IMR-90 (cell line): ENCODE measurements at regions not wholly inside any gene's neighbourhood (a gene's known extent, or its start where the extent isn't known, plus 50 kb on each side); places are given as distances from the start of the nearest gene placed in this dataset.

Experiments used
- ATAC-seq: fragments of 200-7000 bp; cut with Tn5 transposase; 2 replicates; pipeline ENCODE4 v1.9.1; 2020; ENCODE audit warnings: low read depth, mild to moderate bottlenecking, moderate library complexity
- BruUV-seq: library from RNA; stranded (reverse); fragments of 400-500 nt; replicated peaks from 2 replicates; lab custom pipeline; 2021; lab: Mats Ljungman, UMichigan
- CTCF ChIA-PET: fragments of 300-600 bp; formaldehyde crosslinking; extraction: SDS; loops from one replicate; lab custom pipeline; 2021; ENCODE audit warnings: antibody characterized with exemption; lab: Yijun Ruan, JAX
- POLR2A ChIA-PET: fragments of 300-600 bp; sonication (Branson Sonifier 250); formaldehyde crosslinking; loops from one replicate; lab custom pipeline; 2022; ENCODE audit warnings: antibody characterized with exemption; ENCODE audit not compliant: unreplicated experiment; lab: Charles Lee
- DNase-seq: peaks from one replicate; pipeline ENCODE4 v3.0.0; 2013
- H2AFZ ChIP-seq: replicated peaks from 2 replicates; pipeline ENCODE3; 2013; ENCODE audit warnings: low read length, mild to moderate bottlenecking; ENCODE audit not compliant: poor library complexity
- H2AK5ac ChIP-seq: 2 replicates; pipeline ENCODE4 v1.6.1; 2013; ENCODE audit warnings: low read depth, low read length, inconsistent platforms
- H2AK9ac ChIP-seq: replicated peaks from 2 replicates; pipeline ENCODE3; 2013; ENCODE audit warnings: mild to moderate bottlenecking, low read depth, low read length, moderate library complexity; ENCODE audit not compliant: poor library complexity
- H2BK120ac ChIP-seq: 2 replicates; pipeline ENCODE4 v1.6.1; 2013; ENCODE audit warnings: low read depth, low read length, inconsistent platforms
- H2BK15ac ChIP-seq: 3 replicates; pipeline ENCODE4 v1.6.1; 2013; ENCODE audit warnings: low read depth, low read length, inconsistent platforms
- H2BK20ac ChIP-seq: 2 replicates; pipeline ENCODE4 v1.6.1; 2013; ENCODE audit warnings: low read depth, mild to moderate bottlenecking, inconsistent platforms, low read length, moderate library complexity
- H2BK5ac ChIP-seq: 2 replicates; pipeline ENCODE4 v1.6.1; 2013; ENCODE audit warnings: mild to moderate bottlenecking, low read depth, low read length, inconsistent platforms; ENCODE audit not compliant: poor library complexity, severe bottlenecking
- H3K14ac ChIP-seq: replicated peaks from 2 replicates; pipeline ENCODE4 v1.6.1; 2013; ENCODE audit warnings: low read depth, low read length, inconsistent platforms
- H3K18ac ChIP-seq: 2 replicates; pipeline ENCODE4 v1.6.1; 2013; ENCODE audit warnings: low read depth, low read length, control low read depth
- H3K23ac ChIP-seq: 2 replicates; pipeline ENCODE4 v1.6.1; 2013; ENCODE audit warnings: low read depth, low read length, inconsistent platforms
- H3K27ac ChIP-seq: 2 replicates; pipeline ENCODE4 v1.5.1; 2013; ENCODE audit warnings: mild to moderate bottlenecking, control low read depth, low read length; ENCODE audit not compliant: insufficient read depth
- H3K27me3 ChIP-seq: 2 replicates; pipeline ENCODE4 v1.6.1; 2013; ENCODE audit warnings: low read length; ENCODE audit not compliant: control insufficient read depth, insufficient read depth
- H3K36me3 ChIP-seq: 2 replicates; pipeline ENCODE4 v1.6.1; 2013; ENCODE audit warnings: low read length, mixed read lengths; ENCODE audit not compliant: control insufficient read depth, insufficient read depth
- H3K4ac ChIP-seq: 2 replicates; pipeline ENCODE4 v1.6.1; 2013; ENCODE audit warnings: low read depth, low read length, inconsistent platforms
- H3K4me1 ChIP-seq: 2 replicates; pipeline ENCODE4 v1.6.1; 2013; ENCODE audit warnings: low read length, mixed read lengths; ENCODE audit not compliant: control insufficient read depth, insufficient read depth
- H3K4me2 ChIP-seq: 2 replicates; pipeline ENCODE4 v1.6.1; 2013; ENCODE audit warnings: low read depth, mild to moderate bottlenecking, control low read depth, low read length, moderate library complexity
- H3K4me3 ChIP-seq: 2 replicates; pipeline ENCODE4 v1.5.1; 2013; ENCODE audit warnings: low read depth, mild to moderate bottlenecking, control low read depth, low read length, moderate library complexity; ENCODE audit not compliant: insufficient read depth
- H3K56ac ChIP-seq: 2 replicates; pipeline ENCODE4 v1.6.1; 2013; ENCODE audit warnings: low read length, inconsistent platforms; ENCODE audit not compliant: insufficient read depth; ENCODE audit errors: extremely low read depth
- H3K79me1 ChIP-seq, 2 experiments: 2 replicates each; pipeline ENCODE4 v1.6.1; 2013; ENCODE audit warnings: low read length in 2 of 2, inconsistent platforms in 1 of 2, low read depth in 1 of 2
- H3K9ac ChIP-seq: 2 replicates; pipeline ENCODE4 v1.6.1; 2013; ENCODE audit warnings: low read depth, low read length, control low read depth
- H3K9me1 ChIP-seq: 2 replicates; pipeline ENCODE4 v1.6.1; 2013; ENCODE audit warnings: low read length, inconsistent platforms; ENCODE audit not compliant: insufficient read depth
- H3K9me3 ChIP-seq: 2 replicates; pipeline ENCODE4 v1.6.1; 2013; ENCODE audit warnings: low read length; ENCODE audit not compliant: control insufficient read depth, insufficient read depth
- H4K20me1 ChIP-seq: 2 replicates; pipeline ENCODE4 v1.6.1; 2013; ENCODE audit warnings: low read length, inconsistent platforms; ENCODE audit not compliant: insufficient read depth
- H4K5ac ChIP-seq: 2 replicates; pipeline ENCODE4 v1.6.1; 2013; ENCODE audit warnings: mild to moderate bottlenecking, low read depth, low read length, control low read depth
- H4K8ac ChIP-seq, 2 experiments: 2 replicates each; pipeline ENCODE4 v1.6.1; 2013; ENCODE audit warnings: low read depth in 2 of 2, low read length in 2 of 2, control low read depth in 1 of 2, inconsistent platforms in 1 of 2
- H4K91ac ChIP-seq: 2 replicates; pipeline ENCODE4 v1.6.1; 2013; ENCODE audit warnings: low read depth, low read length, inconsistent platforms; ENCODE audit not compliant: insufficient read depth
- BHLHE40 ChIP-seq: fragments of 150-350 bp; IDR thresholded peaks from 2 replicates; pipeline ENCODE4 v1.6.1; 2016; ENCODE audit warnings: mild to moderate bottlenecking, low read depth, low read length
- CEBPB ChIP-seq: IDR thresholded peaks from 2 replicates; pipeline ENCODE4 v1.6.1; 2012; ENCODE audit warnings: low read depth, low read length, improper control_type of control experiment
- CHD1 ChIP-seq: IDR thresholded peaks from 2 replicates; pipeline ENCODE4 v1.6.1; 2012; ENCODE audit warnings: low read depth, low read length, improper control_type of control experiment
- CTCF ChIP-seq: conservative IDR thresholded peaks from 2 replicates; pipeline ENCODE4 v1.5.1; 2012; ENCODE audit warnings: mild to moderate bottlenecking, low read depth, low read length, improper control_type of control experiment
- ELK1 ChIP-seq: fragments of 150-350 bp; IDR thresholded peaks from 2 replicates; pipeline ENCODE4 v1.6.1; 2016; ENCODE audit warnings: low read depth, mild to moderate bottlenecking, low read length, moderate library complexity, borderline replicate concordance
- FOS ChIP-seq: fragments of 150-350 bp; IDR thresholded peaks from 2 replicates; pipeline ENCODE4 v1.6.1; 2016; ENCODE audit warnings: low read depth, low read length
- MAFK ChIP-seq: IDR thresholded peaks from 2 replicates; pipeline ENCODE4 v1.6.1; 2012; ENCODE audit warnings: low read depth, low read length, improper control_type of control experiment
- MAZ ChIP-seq: IDR thresholded peaks from 2 replicates; pipeline ENCODE4 v1.6.1; 2012; ENCODE audit warnings: low read depth, mild to moderate bottlenecking, low read length, improper control_type of control experiment, moderate library complexity, borderline replicate concordance
- MXI1 ChIP-seq: IDR thresholded peaks from 2 replicates; pipeline ENCODE4 v1.6.1; 2012; ENCODE audit warnings: low read depth, mild to moderate bottlenecking, low read length, moderate library complexity, borderline replicate concordance
- NFE2L2 ChIP-seq: fragments of 150-350 bp; IDR thresholded peaks from 2 replicates; pipeline ENCODE4 v1.6.1; 2016; ENCODE audit warnings: low read depth, mild to moderate bottlenecking, low read length
- POLR2A ChIP-seq: IDR thresholded peaks from 2 replicates; pipeline ENCODE4 v1.6.1; 2012; ENCODE audit warnings: mild to moderate bottlenecking, low read depth, low read length
- RAD21 ChIP-seq: IDR thresholded peaks from 2 replicates; pipeline ENCODE4 v1.6.1; 2012; ENCODE audit warnings: low read length, improper control_type of control experiment
- RCOR1 ChIP-seq: IDR thresholded peaks from 2 replicates; pipeline ENCODE4 v1.6.1; 2012; ENCODE audit warnings: mild to moderate bottlenecking, low read length, improper control_type of control experiment; ENCODE audit not compliant: insufficient replicate concordance
- RFX5 ChIP-seq: IDR thresholded peaks from 2 replicates; pipeline ENCODE4 v1.8.0; 2012; ENCODE audit warnings: low read depth, mild to moderate bottlenecking, low read length, moderate library complexity
- SMC3 ChIP-seq: fragments of 150-350 bp; IDR thresholded peaks from 2 replicates; pipeline ENCODE4 v1.6.1; 2016; ENCODE audit warnings: low read depth, mild to moderate bottlenecking, antibody characterized with exemption, low read length, moderate library complexity
- USF2 ChIP-seq: fragments of 150-350 bp; IDR thresholded peaks from 2 replicates; pipeline ENCODE4 v1.6.1; 2017; ENCODE audit warnings: mild to moderate bottlenecking, antibody characterized with exemption, low read length, low read depth
- WGBS, 2 experiments: methylation state at CpG; one replicate each; pipeline versions ENCODE4 v1.1.5 to v1.1.7; 2013; ENCODE audit warnings: missing lambda C conversion rate in 2 of 2; ENCODE audit not compliant: insufficient read length in 1 of 2; ENCODE audit errors: extremely low coverage in 2 of 2; 5-methylcytosine and 5-hydroxymethylcytosine counted together
- dilution Hi-C: fragments of 300-500 bp; cut with HindIII; formaldehyde crosslinking; loops from one replicate; pipeline ENCODE4 v1.14.3; 2018; ENCODE audit warnings: low sequenced_read_pairs; ENCODE audit not compliant: unreplicated experiment
- in situ Hi-C: fragments of 300-500 bp; cut with MboI; formaldehyde crosslinking; loops from 3 replicates; pipeline ENCODE4 v1.14.3; 2019; ENCODE audit warnings: low sequenced_read_pairs, inconsistent platforms, mixed read lengths
- intact Hi-C: fragments of 100-400 bp; cut with micrococcal nuclease; formaldehyde crosslinking; loops from 2 replicates; pipeline ENCODE4 v1.10.0; 2022

- TF ChIP-seq CTCF (no peak), RCOR1 (no peak), MAZ (no peak), ELK1 (no peak), NFE2L2 (no peak), SMC3 (no peak), CEBPB (no peak), CHD1 (no peak), USF2 (no peak), FOS (no peak), MXI1 (no peak), RAD21 (no peak), POLR2A (no peak), RFX5 (no peak), BHLHE40 (no peak), MAFK (no peak)
- H2AK5ac ChIP-seq: no peak overlapping the region
- H3K23ac ChIP-seq: no peak overlapping the region
- H3K4me1 ChIP-seq: no peaks in the 10 kb centered on the region
- no peaks in the 10 kb centered on the region for H3K27me3 ChIP-seq
- no peak for DNase-seq
- H2AFZ ChIP-seq: no peak overlapping the region
- WGBS, 2 experiments: no CpG with 5 or more reads among the region's 6 CpGs
- CTCF ChIA-PET: no interaction called here
- H3K18ac ChIP-seq: no peak overlapping the region
- intact Hi-C loops: no loop called here
- no peaks in the 10 kb centered on the region for H3K9me1 ChIP-seq
- no peak overlapping the region for H2AK9ac ChIP-seq
- no peak overlapping the region for H2BK5ac ChIP-seq
- no peaks in the 10 kb centered on the region for H3K36me3 ChIP-seq
- H3K4me2 ChIP-seq: no peak overlapping the region
- no peak overlapping the region for H4K91ac ChIP-seq
- no peak overlapping the region for H3K14ac ChIP-seq
- POLR2A ChIA-PET: interaction anchor here (0.5 kb wide), 1 partner anchor 339 kb away, joined by 3 read pairs; no protein-coding TSS in a partner anchor
- ATAC-seq: no peak
- no peak overlapping the region for H2BK20ac ChIP-seq
- H3K79me1 ChIP-seq: no peaks in the 10 kb centered on the region
- no peak overlapping the region for H3K9ac ChIP-seq
- no peak overlapping the region for H3K27ac ChIP-seq
- dilution Hi-C loops: no loop called here
- no peak overlapping the region for H4K5ac ChIP-seq
- H3K4me3 ChIP-seq: no peak overlapping the region
- H4K8ac ChIP-seq: no peak overlapping the region
- no peak overlapping the region for H3K4ac ChIP-seq
- H3K9me3 ChIP-seq: peaks cover 40% of the 10 kb centered on the region
- no TSS peak for BruUV-seq
- in situ Hi-C loops: no loop called here
- no peaks in the 10 kb centered on the region for H4K20me1 ChIP-seq
- no peak overlapping the region for H2BK15ac ChIP-seq
- H3K56ac ChIP-seq: no peak overlapping the region
- H2BK120ac ChIP-seq: no peak overlapping the region
These were observed 174.7 kb upstream of the B3GAT1 start for GRCh38 chr11:134586726-134587125.
